HG02678 (cell line): ENCODE measurements at regions not wholly inside any gene's neighbourhood (a gene's known extent, or its start where the extent isn't known, plus 50 kb on each side); places are given as distances from the start of the nearest gene placed in this dataset.
"Not testable (repeated sequence)": the region's sequence is repeated elsewhere in the genome, so short reads cannot be mapped to it uniquely, and the experiment has no call there.

Source experiments
- ATAC-seq: cut with Tn5 transposase; IDR thresholded peaks from one replicate; pipeline ENCODE4 v1.9.1; 2021; ENCODE audit warnings: mild to moderate bottlenecking, moderate library complexity; ENCODE audit not compliant: unreplicated experiment

DNA sequence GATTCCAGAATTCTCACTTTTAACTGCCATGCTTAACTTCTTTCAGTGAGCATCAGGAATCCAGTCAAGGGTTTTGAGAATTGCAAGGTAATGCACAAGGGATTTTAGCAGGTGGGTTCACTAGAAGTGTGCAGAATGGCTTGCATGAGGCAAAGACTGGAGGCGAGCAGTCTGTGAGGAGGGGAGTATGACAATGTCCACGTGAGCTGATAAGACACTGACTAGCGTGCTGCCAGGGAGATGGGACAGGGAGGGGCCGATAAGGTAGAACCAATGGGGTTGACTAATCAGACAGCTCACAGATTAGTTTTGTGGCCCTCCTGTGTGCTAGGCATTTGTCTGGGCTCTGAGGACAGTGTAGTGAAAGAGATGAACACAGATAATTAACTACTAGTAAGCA, 102.0 kb upstream of the DAZL start:
- no peak for ATAC-seq

DNA sequence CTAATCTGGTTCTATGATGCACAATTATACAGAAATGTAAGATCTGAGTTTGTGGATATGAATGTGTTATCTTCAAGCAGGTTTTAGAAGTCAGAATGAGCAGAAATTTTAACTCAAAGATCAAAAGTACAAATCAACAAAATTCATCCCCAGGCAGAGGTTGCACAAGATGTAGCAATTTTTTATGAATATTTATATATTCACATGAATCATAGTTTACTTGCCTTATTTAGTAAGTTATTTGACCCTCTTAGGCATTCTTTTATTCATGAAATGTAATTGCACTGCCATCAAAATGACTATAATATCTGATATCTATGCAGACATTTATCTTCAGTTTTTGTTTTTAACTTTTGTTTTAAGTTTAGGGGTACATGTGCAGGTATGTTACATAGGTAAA, 103.1 kb upstream of the DAZL start:
- ATAC-seq: no peak

- ATAC-seq: not testable (repeated sequence)
These were observed 106.5 kb upstream of the DAZL start for GRCh38 chr3:16711691-16712090.

GRCh38 chr3:16715281-16715680, 110.1 kb upstream of the DAZL start:
- ATAC-seq: no peak

- ATAC-seq: no peak
These were observed 114.2 kb upstream of the DAZL start for GRCh38 chr3:16719426-16719825.

DNA sequence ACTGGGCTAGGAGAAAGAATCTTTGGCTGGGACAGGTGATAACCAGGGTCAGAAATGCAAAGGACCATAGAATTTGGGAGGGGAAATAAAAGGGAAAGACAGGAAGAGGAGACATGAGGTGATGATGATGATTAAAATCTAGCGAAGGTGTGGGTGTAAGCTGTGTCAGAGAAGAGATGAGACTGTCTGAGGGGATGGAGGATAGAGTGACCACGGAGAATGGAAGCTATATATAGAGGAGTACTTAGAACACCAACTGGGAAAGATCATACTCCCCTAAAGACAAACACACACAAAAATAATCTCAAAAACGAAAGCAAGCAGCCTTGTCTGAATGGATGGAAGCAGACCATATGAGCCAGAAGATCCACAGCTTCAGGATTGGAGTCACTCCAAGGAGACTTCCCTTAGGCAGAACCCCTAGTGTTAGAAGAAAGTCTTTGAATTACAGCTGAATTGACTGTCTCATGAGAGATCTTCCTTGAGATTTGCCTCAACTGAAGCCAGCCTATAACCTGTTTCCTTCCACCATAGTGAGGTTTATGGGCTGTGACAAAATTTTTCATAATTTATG, 115.2 kb upstream of the DAZL start:
- no peak for ATAC-seq

- no peak for ATAC-seq
These were observed 116.3 kb upstream of the DAZL start for GRCh38 chr3:16721494-16721893.

DNA sequence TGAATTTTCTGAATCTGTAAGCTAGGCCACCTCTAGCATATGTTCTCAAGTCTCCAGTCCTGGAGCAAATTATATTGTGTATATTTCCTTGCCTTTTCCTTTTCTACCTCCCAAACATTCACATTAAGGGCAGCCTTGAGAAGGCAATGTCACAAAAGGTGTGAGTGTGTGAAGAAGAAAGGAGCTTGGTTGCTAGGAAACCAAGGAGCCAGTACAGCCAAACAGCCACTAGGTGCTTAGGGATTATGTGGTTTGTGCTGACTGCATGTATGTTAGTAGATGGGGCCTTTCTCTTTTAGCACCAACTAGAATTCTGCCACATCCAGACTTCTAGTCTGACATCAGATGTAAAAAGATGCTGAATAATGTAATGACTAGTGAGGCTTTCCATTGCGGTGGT, 118.8 kb upstream of the DAZL start:
- no peak for ATAC-seq

GRCh38 chr3:16724487-16724886, 119.3 kb upstream of the DAZL start:
- no peak for ATAC-seq

- no peak for ATAC-seq
These were observed 120.7 kb upstream of the DAZL start for GRCh38 chr3:16725972-16726371.

- no peak for ATAC-seq
These were observed 123.8 kb upstream of the DAZL start for GRCh38 chr3:16728770-16729745.

DNA sequence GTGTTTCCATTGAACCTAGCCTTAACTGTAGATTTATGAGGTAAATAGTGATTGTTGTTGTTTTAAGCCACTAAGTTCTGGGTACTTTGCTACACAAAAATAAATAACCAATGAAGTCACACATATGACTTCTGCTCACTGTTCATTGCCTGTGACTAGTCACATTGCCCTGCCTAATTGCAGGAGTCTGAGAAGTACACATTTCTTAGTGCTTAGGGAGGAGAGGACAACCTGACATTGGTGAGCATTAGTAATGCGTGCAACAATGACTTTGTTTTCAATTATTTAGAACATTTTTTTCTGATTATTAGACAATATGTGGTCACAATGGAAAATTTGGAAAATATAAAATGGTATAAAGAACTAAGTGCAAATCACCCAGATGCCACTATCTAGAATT, 133.2 kb upstream of the DAZL start:
- ATAC-seq: no peak

DNA sequence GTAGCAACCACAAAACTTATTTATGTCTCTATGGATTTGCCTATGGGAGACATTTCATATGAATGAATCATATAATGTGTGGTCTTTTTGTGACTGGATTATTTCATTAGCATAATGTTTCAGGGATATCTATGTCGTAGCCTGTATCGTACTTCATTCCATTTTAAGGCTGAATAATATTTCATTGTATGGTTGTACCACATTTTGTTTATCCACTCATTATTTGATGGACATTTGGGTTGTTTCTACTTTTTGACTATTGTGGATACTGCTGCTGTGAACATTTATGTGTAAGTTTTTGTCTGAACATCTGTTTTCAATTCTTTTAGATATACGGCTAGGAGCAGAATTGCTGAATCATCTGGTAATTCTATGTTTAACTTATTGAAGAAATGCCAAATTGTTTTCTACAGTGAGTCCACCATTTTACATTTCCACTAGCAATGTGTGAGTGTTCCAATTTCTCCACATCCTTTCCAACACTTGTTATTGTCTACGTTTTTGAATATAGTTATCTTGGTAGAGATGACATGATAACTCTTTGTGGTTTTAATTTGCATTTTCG, 134.4 kb upstream of the DAZL start:
- ATAC-seq: no peak

DNA sequence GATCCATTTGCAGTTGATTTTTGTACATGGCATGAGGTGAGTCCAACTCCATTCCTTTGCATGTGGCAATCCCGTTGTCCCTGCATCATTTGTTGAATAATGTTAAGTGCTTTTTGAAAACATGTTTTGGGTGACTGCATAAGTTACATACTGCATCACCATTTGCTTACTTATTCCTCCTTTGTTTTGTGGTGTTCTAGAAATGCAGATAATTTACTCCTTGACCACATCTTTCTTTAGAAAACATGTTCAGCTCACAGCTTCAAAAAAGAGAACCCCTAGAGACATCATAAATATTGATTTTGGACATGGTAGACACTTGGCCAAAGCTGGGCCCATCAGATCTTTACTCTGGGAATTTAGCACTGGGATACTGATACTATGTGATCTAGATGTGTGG, 135.3 kb upstream of the DAZL start:
- no peak for ATAC-seq

DNA sequence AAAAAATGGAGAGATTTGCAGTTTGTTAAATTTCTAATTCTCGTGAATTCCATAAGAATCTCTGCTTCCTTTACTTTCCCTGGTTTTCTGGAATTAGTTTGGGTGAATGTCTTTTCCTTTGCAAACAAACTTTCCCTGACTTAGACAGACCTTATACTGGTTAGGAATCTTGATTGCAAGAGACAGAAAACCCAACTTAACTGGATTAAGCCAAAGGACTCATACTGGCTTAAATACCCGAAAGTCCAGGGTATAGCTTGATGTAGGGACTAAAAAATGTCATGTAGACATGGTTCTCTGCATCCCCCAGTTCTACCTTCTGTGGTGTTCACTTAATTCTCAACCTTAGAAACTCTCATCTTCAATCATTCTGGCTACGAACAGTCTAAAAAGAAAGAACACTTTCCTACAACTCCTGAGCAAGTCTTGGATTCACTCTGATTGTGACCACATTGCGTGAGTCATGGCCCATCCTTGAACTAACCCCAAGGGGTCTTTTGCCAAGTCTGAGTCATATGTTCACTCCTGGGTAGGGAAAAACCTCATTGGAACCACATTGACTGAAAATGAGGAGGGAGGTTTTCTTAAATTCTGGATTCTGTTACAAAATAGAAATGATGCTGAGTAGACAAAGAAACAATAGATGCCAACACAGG, 136.0 kb upstream of the DAZL start:
- no peak for ATAC-seq

DNA sequence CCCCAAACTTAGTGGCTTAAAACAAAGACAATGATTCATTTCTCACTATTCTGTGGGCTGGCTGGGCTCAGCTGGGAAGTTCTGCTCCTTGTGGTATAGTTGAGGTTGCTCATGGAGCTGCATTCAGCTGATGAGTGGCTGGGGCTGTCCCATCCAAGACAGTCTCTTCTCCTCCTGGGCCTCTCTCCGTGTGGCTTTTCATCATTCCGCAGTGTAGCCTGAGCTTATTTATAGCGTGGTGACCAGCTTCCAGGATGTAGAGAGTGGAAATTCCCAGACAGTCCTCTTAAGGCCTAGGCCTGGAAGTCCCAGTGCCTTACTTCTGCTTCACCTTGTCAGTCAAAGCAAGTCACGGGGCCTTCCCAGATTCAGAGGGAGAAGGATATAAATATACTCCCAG, 136.7 kb upstream of the DAZL start:
- no peak for ATAC-seq

GRCh38 chr3:16743276-16743675, 138.1 kb upstream of the DAZL start:
- no peak for ATAC-seq

- no peak for ATAC-seq
These were observed 125.4 kb upstream of the PLCL2 start for GRCh38 chr3:16759227-16759903.

DNA sequence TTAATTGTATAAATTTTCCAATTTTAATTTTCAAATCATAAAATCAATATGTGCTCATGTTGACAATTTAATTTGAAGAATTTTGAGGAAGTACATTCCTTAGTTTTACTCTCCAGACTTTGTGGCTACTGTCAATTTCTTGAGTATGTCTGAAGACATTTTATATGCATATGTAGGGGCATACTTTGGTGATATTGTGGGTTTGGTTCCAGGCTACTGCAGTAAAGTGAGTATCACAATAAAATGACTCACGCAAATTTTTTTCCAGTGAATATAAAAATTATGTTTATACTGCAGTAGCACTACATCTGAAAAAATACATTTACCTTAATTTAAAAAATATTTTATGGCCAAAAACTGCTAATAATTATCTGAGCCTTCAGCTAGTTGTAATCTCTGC, 123.2 kb upstream of the PLCL2 start:
- no peak for ATAC-seq

GRCh38 chr3:16765661-16766060, 119.1 kb upstream of the PLCL2 start:
- ATAC-seq: no peak

GRCh38 chr3:16767006-16767405, 117.7 kb upstream of the PLCL2 start:
- no peak for ATAC-seq
